Mesenchymal stem cell (in vitro differentiated cells and primary cell): ENCODE measurements at regions not wholly inside any gene's neighbourhood (a gene's known extent, or its start where the extent isn't known, plus 50 kb on each side); places are given as distances from the start of the nearest gene placed in this dataset.
A peak's percentile ranks its signal among the peaks of the same experiment; 100 is the strongest.

Experiments
- DNase-seq: peaks from one replicate; pipeline ENCODE4 v3.0.0-alpha.2; 2013
- H2AFZ ChIP-seq: one replicate; pipeline ENCODE4 v1.6.1; 2013; ENCODE audit warnings: low read depth, mild to moderate bottlenecking, control low read depth, inconsistent platforms, low read length, moderate library complexity
- H2AK5ac ChIP-seq: 2 replicates; pipeline ENCODE4 v1.6.1; 2013; ENCODE audit warnings: low read length, moderate library complexity, mild to moderate bottlenecking, inconsistent platforms; ENCODE audit not compliant: severe bottlenecking
- H2BK120ac ChIP-seq: one replicate; pipeline ENCODE4 v1.6.1; 2013; ENCODE audit warnings: low read depth, mild to moderate bottlenecking, inconsistent platforms, low read length, moderate library complexity
- H2BK12ac ChIP-seq, 2 experiments: one replicate each; pipeline ENCODE4 v1.6.1; 2013; ENCODE audit warnings: inconsistent platforms in 2 of 2, low read length in 2 of 2, mild to moderate bottlenecking in 2 of 2, moderate library complexity in 2 of 2, control low read depth in 1 of 2
- H2BK15ac ChIP-seq: one replicate; pipeline ENCODE4 v1.6.1; 2013; ENCODE audit warnings: mild to moderate bottlenecking, low read depth, inconsistent platforms; ENCODE audit not compliant: poor library complexity, severe bottlenecking
- H2BK5ac ChIP-seq: 2 replicates; pipeline ENCODE4 v1.6.1; 2013; ENCODE audit warnings: low read depth, mild to moderate bottlenecking, low read length, control low read depth, inconsistent platforms; ENCODE audit not compliant: poor library complexity, severe bottlenecking
- H3K14ac ChIP-seq, 2 experiments: one replicate each; pipeline ENCODE4 v1.6.1; 2013; ENCODE audit warnings: inconsistent platforms in 2 of 2, low read length in 2 of 2, control low read depth in 1 of 2, mild to moderate bottlenecking in 1 of 2, moderate library complexity in 1 of 2
- H3K18ac ChIP-seq, 2 experiments: one replicate each; pipeline ENCODE4 v1.6.1; 2013; ENCODE audit warnings: inconsistent platforms in 2 of 2, low read length in 2 of 2, control low read depth in 1 of 2, low read depth in 1 of 2, mild to moderate bottlenecking in 1 of 2
- H3K23ac ChIP-seq, 2 experiments: one replicate each; pipeline ENCODE4 v1.6.1; 2013; ENCODE audit warnings: inconsistent platforms in 2 of 2, low read length in 2 of 2, mild to moderate bottlenecking in 2 of 2, moderate library complexity in 2 of 2, control low read depth in 1 of 2
- H3K27ac ChIP-seq: 2 replicates; pipeline ENCODE4 v1.5.1; 2013; ENCODE audit warnings: mild to moderate bottlenecking, moderate library complexity, low read length, control low read depth, inconsistent platforms; ENCODE audit not compliant: poor library complexity, severe bottlenecking
- H3K27me3 ChIP-seq, 2 experiments: 2 replicates each; pipeline versions ENCODE4 v1.6.1 to v1.7.0; 2013; ENCODE audit warnings: low read length in 2 of 2, mild to moderate bottlenecking in 2 of 2, moderate library complexity in 2 of 2, control low read depth in 1 of 2, inconsistent platforms in 1 of 2; ENCODE audit not compliant: control insufficient read depth in 1 of 2, insufficient read depth in 1 of 2
- H3K36me3 ChIP-seq, 2 experiments: 2 replicates each; pipeline versions ENCODE4 v1.6.1 to v1.7.0; 2013; ENCODE audit warnings: low read length in 2 of 2, control low read depth in 1 of 2, inconsistent platforms in 1 of 2, low read depth in 1 of 2, mild to moderate bottlenecking in 1 of 2; ENCODE audit not compliant: insufficient read depth in 2 of 2, control insufficient read depth in 1 of 2
- H3K4ac ChIP-seq, 2 experiments: one replicate each; pipeline ENCODE4 v1.6.1; 2013; ENCODE audit warnings: inconsistent platforms in 2 of 2, low read length in 2 of 2, mild to moderate bottlenecking in 2 of 2, moderate library complexity in 2 of 2, control low read depth in 1 of 2, low read depth in 1 of 2
- H3K4me1 ChIP-seq: 2 replicates; pipeline ENCODE4 v1.6.1; 2013; ENCODE audit warnings: low read depth, low read length, control low read depth; ENCODE audit not compliant: control insufficient read depth, insufficient read depth
- H3K4me2 ChIP-seq: 2 replicates; pipeline ENCODE4 v1.6.1; 2013; ENCODE audit warnings: low read length, mild to moderate bottlenecking, inconsistent platforms; ENCODE audit not compliant: poor library complexity, severe bottlenecking
- H3K4me3 ChIP-seq, 2 experiments: 2 replicates each; pipeline versions ENCODE4 v1.5.1 to v1.7.0; 2013; ENCODE audit warnings: low read length in 2 of 2, mild to moderate bottlenecking in 2 of 2, control low read depth in 1 of 2, low read depth in 1 of 2; ENCODE audit not compliant: insufficient read depth in 1 of 2
- H3K79me1 ChIP-seq: replicated peaks from 2 replicates; pipeline ENCODE4 v1.6.1; 2013; ENCODE audit warnings: mild to moderate bottlenecking, control low read depth, low read length, inconsistent platforms; ENCODE audit not compliant: poor library complexity, severe bottlenecking
- H3K9ac ChIP-seq: 2 replicates; pipeline ENCODE4 v1.7.0; 2013; ENCODE audit warnings: mild to moderate bottlenecking, low read length, moderate library complexity
- H3K9me3 ChIP-seq: 2 replicates; pipeline ENCODE4 v1.7.0; 2013; ENCODE audit warnings: mild to moderate bottlenecking, low read length; ENCODE audit not compliant: control insufficient read depth
- H4K8ac ChIP-seq: one replicate; pipeline ENCODE4 v1.6.1; 2013; ENCODE audit warnings: inconsistent platforms, mild to moderate bottlenecking, low read length, moderate library complexity
- H4K91ac ChIP-seq: one replicate; pipeline ENCODE4 v1.6.1; 2013; ENCODE audit warnings: mild to moderate bottlenecking, low read length, inconsistent platforms
- whole genome bisulfite sequencing: methylation state at CpG from one replicate; pipeline ENCODE4 v1.1.7; 2013; ENCODE audit warnings: mixed read lengths; 5-methylcytosine and 5-hydroxymethylcytosine counted together

DNA sequence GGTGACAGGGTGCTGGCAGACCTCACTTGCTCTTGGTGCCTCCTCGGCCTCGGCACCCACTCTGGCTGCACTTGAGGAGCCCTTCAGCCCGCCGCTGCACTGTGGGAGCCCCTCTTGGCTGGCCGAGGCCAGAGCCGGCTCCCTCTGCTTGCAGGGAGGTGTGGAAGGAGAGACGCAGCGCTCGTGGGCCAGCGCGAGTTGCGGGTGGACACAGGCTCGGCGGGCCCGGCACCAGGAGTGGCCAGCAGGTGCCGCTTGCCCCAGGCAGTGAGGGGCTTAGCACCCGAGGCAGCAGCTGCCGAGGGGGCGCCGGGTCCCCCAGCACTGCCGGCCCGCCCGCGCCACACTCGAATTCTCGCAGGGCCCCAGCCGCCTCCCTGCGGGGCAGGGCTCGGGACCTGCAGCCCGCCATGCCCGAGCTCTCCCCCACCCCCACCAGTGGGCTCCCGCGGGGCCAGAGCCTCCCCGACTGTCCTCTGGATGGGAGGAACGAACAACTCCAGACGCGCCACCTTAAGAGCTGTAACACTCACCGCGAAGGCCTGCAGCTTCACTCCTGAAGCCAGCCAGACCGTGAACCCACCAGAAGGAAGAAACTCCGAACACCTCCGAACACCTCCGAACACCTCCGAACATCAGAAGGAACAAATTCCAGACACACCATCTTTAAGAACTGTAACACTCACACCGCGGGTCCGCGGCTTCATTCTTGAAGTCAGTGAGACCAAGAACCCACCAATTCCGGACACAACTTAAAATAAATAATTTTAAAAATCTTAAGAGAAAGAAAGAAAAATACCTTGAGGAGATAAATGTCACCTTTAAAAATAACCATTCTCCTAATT lies 311.1 kb upstream of the SLC7A11 start:
- H3K4me3 ChIP-seq = no peak overlapping the region
- no peak overlapping the region for H3K9ac ChIP-seq
- no peak overlapping the region for H3K23ac ChIP-seq
- no peak for DNase-seq
- H2AK5ac ChIP-seq = no peak overlapping the region
- no peak overlapping the region for H4K8ac ChIP-seq
- H4K91ac ChIP-seq = no peak overlapping the region
- no peaks in the 10 kb centered on the region for H3K27me3 ChIP-seq
- no peak overlapping the region for H2BK120ac ChIP-seq
- no peak overlapping the region for H2AFZ ChIP-seq
- WGBS = 94% methylated on average over 38 of the region's 49 CpGs
- no peak overlapping the region for H3K18ac ChIP-seq
- H3K9me3 ChIP-seq = no peaks in the 10 kb centered on the region
- no peak overlapping the region for H3K4me2 ChIP-seq
- no peak overlapping the region for H2BK12ac ChIP-seq
- H3K4ac ChIP-seq = no peak overlapping the region
- H3K36me3 ChIP-seq = no peaks in the 10 kb centered on the region
- H2BK5ac ChIP-seq = no peak overlapping the region
- H2BK15ac ChIP-seq = no peak overlapping the region
- H3K79me1 ChIP-seq = no peaks in the 10 kb centered on the region
- H3K27ac ChIP-seq = no peak overlapping the region
- H3K14ac ChIP-seq = no peak overlapping the region
- no peaks in the 10 kb centered on the region for H3K4me1 ChIP-seq

DNA sequence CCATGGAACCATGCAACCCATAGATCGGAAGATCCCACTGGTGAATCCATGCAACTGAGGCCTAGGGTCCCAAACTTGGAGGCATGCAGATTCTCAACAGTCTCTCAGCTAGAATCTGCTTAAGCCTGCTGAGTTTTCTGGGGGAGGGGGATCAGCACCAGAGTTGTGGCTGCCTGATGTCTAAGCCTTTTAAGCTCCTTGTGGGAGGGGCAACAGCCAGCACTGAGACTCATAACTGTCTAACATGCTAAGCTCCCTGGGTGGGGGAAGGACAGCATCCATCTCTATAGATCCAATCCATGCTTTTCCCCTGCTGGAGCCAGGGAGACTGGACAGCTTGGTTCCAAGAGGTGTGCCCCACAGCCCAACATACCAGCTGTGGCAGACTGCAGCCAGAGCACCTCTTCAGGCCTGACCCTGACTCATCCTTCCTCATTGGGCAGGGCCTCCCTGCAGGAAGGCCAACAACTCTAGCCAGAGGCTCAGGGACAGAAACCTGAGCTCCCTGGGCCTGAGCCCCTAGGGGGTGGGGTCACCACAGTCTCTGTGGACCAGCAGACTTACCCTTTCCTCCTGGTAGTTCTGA lies 300.1 kb upstream of the SLC7A11 start:
- DNase-seq = peak; percentile 21
- Histone ChIP-seq H2AK5ac (no peak overlapping the region), H3K79me1 (no peaks in the 10 kb centered on the region), H2BK15ac (no peak overlapping the region), H3K18ac (peak overlapping the region in 1 of 2 experiments; percentile 44), H3K4ac (no peak overlapping the region), H2BK120ac (no peak overlapping the region), H3K27ac (no peak overlapping the region), H3K27me3 (no peaks in the 10 kb centered on the region), H3K14ac (no peak overlapping the region), H4K91ac (no peak overlapping the region), H3K4me1 (no peaks in the 10 kb centered on the region), H3K36me3 (no peaks in the 10 kb centered on the region), H3K9ac (no peak overlapping the region), H2BK5ac (no peak overlapping the region), H2AFZ (no peak overlapping the region), H3K4me3 (no peak overlapping the region), H4K8ac (no peak overlapping the region), H3K4me2 (no peak overlapping the region), H3K23ac (no peak overlapping the region), H2BK12ac (peak overlapping the region in 1 of 2 experiments; percentile 39), H3K9me3 (peaks cover 3% of the 10 kb centered on the region)
- 94% methylated on average over 1 of the region's 1 CpG for WGBS

DNA sequence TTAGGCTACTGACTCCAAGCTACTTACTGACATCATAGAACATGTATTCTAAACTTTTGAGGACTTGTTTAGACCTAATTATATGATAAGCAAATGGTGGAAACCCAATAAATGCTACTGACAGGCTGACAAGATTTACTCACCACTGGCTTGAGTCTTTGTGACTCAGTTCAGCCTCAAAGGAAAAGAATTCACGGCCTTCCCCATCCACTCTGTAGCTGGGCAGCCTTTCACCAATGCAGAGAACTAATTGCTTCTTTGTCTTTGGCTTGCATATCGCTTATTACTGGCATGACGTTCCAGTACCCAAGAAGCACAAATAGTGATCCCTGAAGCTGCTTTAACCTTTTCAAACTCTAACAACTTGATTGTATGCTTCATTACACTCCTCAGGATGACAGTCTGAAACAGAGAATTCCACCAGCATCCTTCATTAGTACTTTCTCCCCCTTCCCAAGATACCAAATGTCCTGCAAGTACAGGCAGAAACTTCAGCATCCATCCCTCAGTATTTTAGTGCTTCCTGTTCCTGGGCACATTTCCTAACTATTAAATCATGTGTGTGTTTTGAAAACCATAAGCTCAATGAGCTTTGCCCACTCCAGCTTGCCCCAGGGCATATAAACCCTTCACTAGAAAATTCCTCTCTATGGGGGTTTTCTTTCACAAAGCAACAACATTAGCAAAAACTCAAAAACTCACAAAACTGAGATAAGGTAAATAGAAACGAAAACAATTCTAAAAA lies 298.1 kb upstream of the SLC7A11 start:
- Histone ChIP-seq H4K91ac (no peak overlapping the region), H2BK120ac (no peak overlapping the region), H3K9ac (no peak overlapping the region), H2AK5ac (no peak overlapping the region), H3K36me3 (no peaks in the 10 kb centered on the region), H3K4me3 (no peak overlapping the region), H3K14ac (no peak overlapping the region), H3K18ac (no peak overlapping the region), H3K79me1 (no peaks in the 10 kb centered on the region), H2BK15ac (no peak overlapping the region), H3K23ac (no peak overlapping the region), H3K27ac (no peak overlapping the region), H4K8ac (peak overlapping the region; percentile 47), H2BK12ac (no peak overlapping the region), H3K4ac (no peak overlapping the region), H2AFZ (no peak overlapping the region), H3K4me1 (no peaks in the 10 kb centered on the region), H3K9me3 (peaks cover 3% of the 10 kb centered on the region), H2BK5ac (no peak overlapping the region), H3K4me2 (no peak overlapping the region), H3K27me3 (no peaks in the 10 kb centered on the region)
- 75% methylated on average over 3 of the region's 4 CpGs for WGBS
- DNase-seq = peak; percentile 33

DNA sequence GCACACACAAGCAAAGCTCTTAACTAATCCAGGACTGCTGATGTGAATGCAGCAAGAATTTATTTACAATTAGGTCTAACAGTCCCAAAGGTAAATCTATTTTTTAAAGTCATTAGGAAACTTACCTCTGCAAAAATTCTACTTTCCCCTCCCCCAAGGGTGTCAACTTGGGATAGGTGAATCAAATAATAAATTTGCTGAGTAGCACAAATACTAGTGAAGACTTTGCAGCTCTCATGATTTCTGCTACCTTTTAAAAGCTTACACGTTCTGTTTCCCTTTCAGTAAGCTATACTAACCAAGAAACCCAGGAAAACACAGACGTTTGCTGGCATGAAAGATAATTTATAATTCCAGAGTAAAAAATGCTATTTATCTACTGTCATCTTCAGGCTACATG lies 296.6 kb upstream of the SLC7A11 start:
- Histone ChIP-seq H2BK15ac (no peak overlapping the region), H3K79me1 (no peaks in the 10 kb centered on the region), H3K4me1 (no peaks in the 10 kb centered on the region), H3K18ac (no peak overlapping the region), H3K9me3 (peaks cover 12% of the 10 kb centered on the region), H3K27ac (no peak overlapping the region), H4K8ac (no peak overlapping the region), H3K14ac (no peak overlapping the region), H3K4ac (no peak overlapping the region), H3K4me2 (no peak overlapping the region), H4K91ac (no peak overlapping the region), H3K36me3 (no peaks in the 10 kb centered on the region), H2BK5ac (no peak overlapping the region), H2BK120ac (no peak overlapping the region), H3K23ac (no peak overlapping the region), H3K27me3 (no peaks in the 10 kb centered on the region), H3K4me3 (no peak overlapping the region), H3K9ac (no peak overlapping the region), H2BK12ac (no peak overlapping the region), H2AK5ac (no peak overlapping the region), H2AFZ (no peak overlapping the region)
- WGBS = no CpG with 5 or more reads among the region's 2 CpGs
- DNase-seq = no peak
